SK-N-MC (cell line): ENCODE measurements at regions not wholly inside any gene's neighbourhood (a gene's known extent, or its start where the extent isn't known, plus 50 kb on each side); places are given as distances from the start of the nearest gene placed in this dataset.

Experiments used
- DNase-seq: peaks from one replicate; pipeline ENCODE4 v3.0.0-alpha.2; 2011; ENCODE audit warnings: low read depth, low spot score
- H3K27ac ChIP-seq: fragments of 200-600 bp; sonication (generic); 2 replicates; pipeline ENCODE4 v1.5.1; 2016; ENCODE audit warnings: mixed run types
- H3K36me3 ChIP-seq: fragments of 200-600 bp; sonication (generic); 2 replicates; pipeline ENCODE4 v1.6.1; 2017; ENCODE audit warnings: antibody characterized with exemption, low read length, mixed read lengths; ENCODE audit not compliant: insufficient read depth
- H3K4me3 ChIP-seq: fragments of 200-600 bp; sonication (generic); 2 replicates; pipeline ENCODE4 v1.5.1; 2016
- H3K9ac ChIP-seq: fragments of 200-600 bp; sonication (generic); 2 replicates; pipeline ENCODE4 v1.8.0; 2017; ENCODE audit warnings: mixed run types, mixed read lengths; ENCODE audit not compliant: insufficient read length
- H3K9me3 ChIP-seq: fragments of 200-600 bp; sonication (generic); 2 replicates; pipeline ENCODE4 v1.6.1; 2017; ENCODE audit warnings: low read depth, mild to moderate bottlenecking, antibody characterized with exemption, low read length, moderate library complexity, mixed read lengths
- EZH2 ChIP-seq: fragments of 200-600 bp; sonication (generic); IDR thresholded peaks from one replicate; pipeline ENCODE4 v1.6.1; 2017; ENCODE audit warnings: antibody characterized with exemption
- FOXP2 ChIP-seq: optimal IDR thresholded peaks from 2 replicates; pipeline ENCODE3; 2011; ENCODE audit warnings: mild to moderate bottlenecking, moderate library complexity; ENCODE audit not compliant: insufficient read depth; ENCODE audit errors: extremely low read length, control extremely low read depth
- POLR2AphosphoS5 ChIP-seq: IDR thresholded peaks from 2 replicates; pipeline ENCODE4 v1.6.1; 2012; ENCODE audit warnings: mild to moderate bottlenecking, low read depth, low read length, borderline replicate concordance

DNA sequence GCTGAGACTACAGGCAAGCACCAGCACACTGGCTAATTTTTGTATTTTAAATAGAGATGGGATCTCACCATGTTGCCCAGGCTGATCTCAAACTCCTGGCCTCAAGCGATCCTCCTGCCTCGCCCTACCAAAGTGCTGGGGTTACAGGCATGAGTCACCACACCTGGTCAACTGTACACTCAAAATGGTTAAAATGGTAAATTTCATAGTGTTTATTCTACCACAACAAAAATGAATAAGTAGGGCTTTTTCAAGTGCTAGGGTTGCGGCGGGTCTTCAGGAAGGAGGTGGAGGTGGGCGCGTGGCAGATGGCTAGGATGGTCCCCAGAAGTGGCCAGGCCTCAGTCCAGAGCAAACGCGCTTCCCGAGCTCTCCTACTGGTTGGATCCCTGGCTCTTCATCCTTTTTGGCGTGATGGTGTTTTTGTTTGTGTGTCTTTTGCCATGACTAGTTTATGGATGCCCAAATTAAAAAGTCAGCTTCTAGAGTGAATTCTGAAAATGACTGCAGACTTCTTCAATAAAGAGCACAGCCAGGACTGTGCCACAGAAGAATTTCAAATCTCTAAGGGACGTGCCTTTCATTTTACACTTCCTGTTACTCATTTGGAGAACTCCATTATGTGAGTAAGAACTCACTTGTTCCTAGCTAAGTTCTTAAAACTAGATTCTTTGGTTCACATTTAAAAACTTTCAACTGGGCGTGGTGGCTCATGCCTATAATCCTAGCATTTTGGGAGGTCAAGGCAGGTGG, 73.9 kb downstream of the TMEM130 start:
- TF ChIP-seq POLR2AphosphoS5: no peak
- no peak for TF ChIP-seq EZH2
- no peak for TF ChIP-seq FOXP2
- no peak for DNase-seq

More for the DNA sequence above, 73.9 kb downstream of the TMEM130 start:
- Histone ChIP-seq H3K9ac (no peak overlapping the region), H3K27ac (no peak overlapping the region), H3K9me3 (no peaks in the 10 kb centered on the region), H3K4me3 (no peak overlapping the region), H3K36me3 (no peaks in the 10 kb centered on the region)
